Ascending aorta (tissue), 2 donors: ENCODE measurements at regions not wholly inside any gene's neighbourhood (a gene's known extent, or its start where the extent isn't known, plus 50 kb on each side); places are given as distances from the start of the nearest gene placed in this dataset.
A peak's percentile ranks its signal among the peaks of the same experiment; 100 is the strongest.

Experiments
- DNase-seq, 2 donors: peaks; one replicate each; pipeline ENCODE4 v3.0.0-alpha.2; 2019; ENCODE audit warnings: low spot score in 2 of 2
- H3K27ac ChIP-seq, 2 donors: fragments of 200-600 bp; sonication (generic); one replicate each; pipeline ENCODE4 v1.5.1; 2016 to 2017; ENCODE audit warnings: mild to moderate bottlenecking in 1 of 2
- H3K27me3 ChIP-seq: fragments of 200-600 bp; sonication (generic); one replicate; pipeline ENCODE4 v1.5.1; 2017
- H3K36me3 ChIP-seq, 2 donors: fragments of 200-600 bp; sonication (generic); one replicate each; pipeline ENCODE4 v1.5.1; 2016
- H3K4me1 ChIP-seq, 2 donors: fragments of 200-600 bp; sonication (generic); one replicate each; pipeline ENCODE4 v1.5.1; 2016 to 2017; ENCODE audit warnings: mild to moderate bottlenecking in 1 of 2
- H3K4me3 ChIP-seq, 2 donors: fragments of 200-600 bp; sonication (generic); one replicate each; pipeline ENCODE4 v1.5.1; 2016 to 2017; ENCODE audit warnings: mild to moderate bottlenecking in 1 of 2
- H3K9me3 ChIP-seq, 2 donors: fragments of 200-600 bp; sonication (generic); one replicate each; pipeline ENCODE4 v1.5.1; 2016
- CTCF ChIP-seq, 3 experiments: fragments of 200-600 bp in 2 of 3; fragments of 450-650 bp in 1 of 3; sonication (generic) in 2 of 3; IDR thresholded peaks; one replicate each; pipeline ENCODE4 v1.5.1; 2016 to 2019; ENCODE audit warnings: antibody characterized with exemption in 3 of 3, mild to moderate bottlenecking in 1 of 3, moderate library complexity in 1 of 3
- intact Hi-C: fragments of 100-400 bp; cut with DNase I; formaldehyde crosslinking; loops from one replicate; pipeline ENCODE4 v1.15.1; 2023

GRCh38 chr14:53380052-53380866 lies 227.1 kb upstream of the DDHD1 start:
- intact Hi-C loops = no loop called here
- no peaks in the 10 kb centered on the region for H3K4me1 ChIP-seq
- no peaks in the 10 kb centered on the region for H3K9me3 ChIP-seq
- H3K4me3 ChIP-seq = no peak overlapping the region
- no peaks in the 10 kb centered on the region for H3K36me3 ChIP-seq
- DNase-seq = no peak
- no peak for TF ChIP-seq CTCF (IDR thresholded peaks at IDR 0.05)
- H3K27ac ChIP-seq = no peak overlapping the region
- H3K27me3 ChIP-seq = no peaks in the 10 kb centered on the region

- no peak for TF ChIP-seq CTCF (IDR thresholded peaks at IDR 0.05)
- Histone ChIP-seq H3K4me3 (no peak overlapping the region), H3K27ac (no peak overlapping the region), H3K4me1 (no peaks in the 10 kb centered on the region), H3K36me3 (no peaks in the 10 kb centered on the region), H3K9me3 (no peaks in the 10 kb centered on the region), H3K27me3 (no peaks in the 10 kb centered on the region)
- DNase-seq = no peak
- intact Hi-C loops = no loop called here
These were observed 225.0 kb upstream of the DDHD1 start for GRCh38 chr14:53378142-53378541.

GRCh38 chr14:53376064-53376463 lies 222.9 kb upstream of the DDHD1 start:
- Histone ChIP-seq H3K36me3 (no peaks in the 10 kb centered on the region), H3K4me3 (no peak overlapping the region), H3K4me1 (no peaks in the 10 kb centered on the region), H3K9me3 (no peaks in the 10 kb centered on the region), H3K27me3 (no peaks in the 10 kb centered on the region), H3K27ac (no peak overlapping the region)
- no peak for TF ChIP-seq CTCF (IDR thresholded peaks at IDR 0.05)
- DNase-seq = no peak
- intact Hi-C loops = no loop called here

- Histone ChIP-seq H3K27ac (no peak overlapping the region), H3K36me3 (no peaks in the 10 kb centered on the region), H3K27me3 (no peaks in the 10 kb centered on the region), H3K9me3 (no peaks in the 10 kb centered on the region), H3K4me3 (no peak overlapping the region), H3K4me1 (no peaks in the 10 kb centered on the region)
- no peak for TF ChIP-seq CTCF (IDR thresholded peaks at IDR 0.05)
- intact Hi-C loops = no loop called here
- DNase-seq = no peak
These were observed 222.5 kb upstream of the DDHD1 start for GRCh38 chr14:53375599-53375998.

GRCh38 chr14:53368711-53369201 lies 215.6 kb upstream of the DDHD1 start:
- peak overlapping the region; percentile 38 to 57 for H3K27ac ChIP-seq
- intact Hi-C loops = no loop called here
- peaks cover 0 to 14% of the 10 kb centered on the region in 2 donors for H3K4me1 ChIP-seq
- no peaks in the 10 kb centered on the region for H3K36me3 ChIP-seq
- no peaks in the 10 kb centered on the region for H3K27me3 ChIP-seq
- no peak for TF ChIP-seq CTCF (IDR thresholded peaks at IDR 0.05)
- no peak overlapping the region for H3K4me3 ChIP-seq
- DNase-seq = no peak
- no peaks in the 10 kb centered on the region for H3K9me3 ChIP-seq
